ENCODE measurements at regions not wholly inside any gene's neighbourhood (a gene's known extent, or its start where the extent isn't known, plus 50 kb on each side); places are given as distances from the start of the nearest gene placed in this dataset.
A peak's percentile ranks its signal among the peaks of the same experiment; 100 is the strongest.

DNA sequence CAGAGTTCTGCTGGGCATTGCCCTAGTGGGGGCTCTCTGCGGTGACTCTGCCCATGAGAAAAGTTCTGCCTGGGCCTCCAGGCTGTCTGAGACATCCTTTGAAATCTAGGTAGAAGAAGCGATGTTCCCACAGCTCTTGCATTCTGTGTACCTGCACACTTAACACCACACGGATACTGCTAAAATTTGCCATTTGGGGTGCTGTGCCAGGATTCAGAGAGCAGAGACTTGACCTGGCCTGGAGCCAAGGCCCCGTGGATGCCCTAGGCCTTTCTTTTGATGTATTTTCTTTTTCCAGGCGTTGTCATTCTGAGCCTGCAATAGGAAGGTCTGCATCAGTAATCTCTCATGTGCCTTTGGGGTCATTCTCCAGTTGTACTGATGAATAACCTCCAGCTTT is 89.3 kb upstream of the IL12B start:
- no peak for DNase-seq (ENCODE audit: extremely low read depth in 1 of 11, low read depth in 9 of 11, low spot score in 4 of 11)

DNA sequence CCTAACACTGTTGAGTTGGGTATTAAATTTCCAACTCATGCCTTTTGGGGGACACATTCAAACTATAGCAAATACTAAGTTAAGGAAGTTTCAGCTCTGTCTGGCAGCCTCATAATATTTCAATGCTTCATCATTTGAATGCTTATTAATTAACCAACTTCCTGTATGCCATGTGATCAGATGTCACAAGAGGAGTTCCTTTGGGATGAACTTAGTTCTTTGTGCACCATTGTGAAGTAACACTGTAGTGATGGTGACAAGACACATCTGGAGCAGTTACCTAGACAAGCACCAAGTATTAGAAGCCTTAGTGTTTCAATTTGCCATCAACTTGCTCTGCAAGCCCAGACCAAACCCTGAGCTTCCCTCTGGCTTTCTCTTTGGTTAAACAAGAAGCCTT is 90.7 kb upstream of the IL12B start:
- no peak for DNase-seq (ENCODE audit: extremely low read depth in 1 of 11, low read depth in 9 of 11, low spot score in 4 of 11)

GRCh38 chr5:159422361-159422760 is 92.1 kb upstream of the IL12B start:
- no peak for DNase-seq (ENCODE audit: extremely low read depth in 1 of 11, low read depth in 9 of 11, low spot score in 4 of 11)

- DNase-seq (ENCODE audit: extremely low read depth in 1 of 11, low read depth in 9 of 11, low spot score in 4 of 11): no peak
Measured at GRCh38 chr5:159422910-159423309, 92.6 kb upstream of the IL12B start.

DNA sequence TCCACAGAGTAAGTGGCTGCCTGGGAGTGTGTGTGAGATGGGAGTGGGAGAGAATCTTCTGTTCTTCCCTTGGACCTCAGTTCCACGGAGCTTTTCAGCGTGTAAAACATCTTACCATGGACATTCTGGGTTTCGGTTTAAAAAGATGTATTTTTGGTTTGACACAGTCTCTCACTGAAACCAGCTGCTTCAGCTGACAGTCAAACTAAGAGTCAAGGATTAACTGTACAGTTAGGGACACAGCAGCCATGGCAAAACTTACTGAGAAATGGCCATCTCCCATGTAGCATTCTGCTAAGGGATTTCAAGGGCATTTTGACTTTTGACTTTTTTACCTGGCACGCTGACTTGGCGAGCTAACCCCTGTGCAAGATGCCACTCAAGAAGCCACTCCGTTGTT is 93.8 kb upstream of the IL12B start:
- DNase-seq (ENCODE audit: extremely low read depth in 1 of 11, low read depth in 9 of 11, low spot score in 4 of 11): no peak

DNA sequence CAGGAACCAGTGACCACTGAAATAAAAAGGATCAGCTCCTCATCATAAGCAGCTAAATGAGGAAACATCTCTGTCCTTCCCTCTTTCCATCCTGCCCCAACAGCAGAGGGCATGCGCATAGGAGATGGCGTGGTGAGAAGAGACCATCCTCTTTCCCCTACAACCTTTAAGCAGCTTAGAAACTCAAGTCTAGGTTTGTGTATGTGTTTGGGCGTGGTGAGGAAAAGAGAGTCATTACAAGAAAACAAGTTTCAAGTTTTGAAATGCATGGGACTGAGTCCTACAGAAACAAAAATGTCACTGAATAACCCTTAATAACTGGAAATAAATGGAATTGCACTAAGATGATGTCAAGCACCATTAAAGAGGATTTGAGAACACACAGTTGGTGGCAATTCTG is 96.4 kb upstream of the IL12B start:
- no peak for DNase-seq (ENCODE audit: extremely low read depth in 1 of 11, low read depth in 9 of 11, low spot score in 4 of 11)

- no peak for DNase-seq (ENCODE audit: extremely low read depth in 1 of 11, low read depth in 9 of 11, low spot score in 4 of 11)
Measured at GRCh38 chr5:159427180-159428012, 97.1 kb upstream of the IL12B start.

DNA sequence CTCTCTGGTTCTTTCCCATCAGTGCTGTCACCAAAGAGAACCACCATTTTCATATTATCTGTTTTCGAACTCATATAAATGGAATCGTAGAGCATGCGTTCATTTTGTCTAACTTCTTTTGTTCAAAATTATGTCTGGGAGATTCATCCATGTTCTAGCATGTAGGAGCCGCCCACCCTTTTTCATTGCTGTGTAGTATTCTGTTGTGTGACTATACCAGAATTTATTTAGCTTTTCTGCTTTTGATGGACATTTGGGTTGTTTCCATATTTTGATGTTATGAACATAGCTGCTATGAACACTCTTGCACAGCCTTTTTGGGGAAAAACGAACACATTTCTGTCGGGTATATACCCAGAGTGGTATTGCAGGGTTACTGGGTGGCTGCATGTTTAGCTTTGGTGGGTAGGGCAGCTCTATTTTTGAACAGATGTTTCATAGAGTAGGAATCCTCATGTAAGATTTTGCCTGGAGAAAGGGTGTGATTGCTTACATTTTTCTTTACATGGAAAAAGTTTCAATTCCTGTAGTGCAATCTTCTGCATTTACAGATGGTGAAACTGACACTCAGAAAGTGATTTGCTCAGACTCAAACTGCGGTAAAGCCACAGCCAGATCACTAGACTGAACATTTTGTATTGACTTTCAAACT is 100.2 kb upstream of the IL12B start:
- DNase-seq (ENCODE audit: extremely low read depth in 1 of 11, low read depth in 9 of 11, low spot score in 4 of 11): no peak

DNA sequence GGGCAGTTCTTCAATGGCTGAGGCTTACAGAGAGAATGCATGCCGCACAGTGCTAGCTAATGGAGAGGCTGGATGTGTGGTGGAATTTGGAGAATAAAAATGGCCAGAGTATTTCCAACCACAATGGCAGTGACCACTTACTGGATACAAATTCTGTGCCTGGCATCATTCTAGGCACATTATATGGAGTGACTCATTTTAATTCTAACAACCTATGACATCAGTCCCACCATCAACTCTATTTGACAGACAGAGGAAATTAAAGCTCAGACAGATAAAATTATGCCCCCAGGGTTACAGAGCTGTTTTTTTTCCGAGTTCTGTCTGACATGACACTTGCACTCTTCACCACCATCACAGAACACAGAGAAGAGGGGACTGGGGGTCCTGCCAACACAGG is 105.6 kb upstream of the IL12B start:
- DNase-seq (ENCODE audit: extremely low read depth in 1 of 11, low read depth in 9 of 11, low spot score in 4 of 11): no peak

GRCh38 chr5:159438092-159438491 is 107.8 kb upstream of the IL12B start:
- no peak for DNase-seq (ENCODE audit: extremely low read depth in 1 of 11, low read depth in 9 of 11, low spot score in 4 of 11)

DNA sequence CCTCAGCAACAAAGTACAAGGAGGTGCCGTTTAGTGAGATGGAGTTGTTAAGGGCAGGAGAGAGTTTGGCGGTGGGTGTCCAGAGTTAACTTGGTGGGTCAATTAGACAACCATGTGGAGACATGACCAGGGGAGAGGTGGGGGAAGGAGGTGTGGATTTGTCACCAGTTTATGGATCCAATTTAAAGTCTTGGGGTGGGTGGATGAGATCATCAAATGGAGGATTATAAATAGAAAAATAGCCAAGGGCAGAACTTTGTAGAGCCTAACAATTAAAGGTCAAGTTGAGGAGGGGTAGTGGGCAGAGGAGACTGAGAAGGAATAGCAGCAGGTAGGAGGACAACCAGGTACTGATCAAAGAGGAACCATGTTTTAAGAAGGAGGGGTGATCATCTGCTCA is 108.7 kb upstream of the IL12B start:
- DNase-seq (ENCODE audit: extremely low read depth in 1 of 11, low read depth in 9 of 11, low spot score in 4 of 11): no peak

DNA sequence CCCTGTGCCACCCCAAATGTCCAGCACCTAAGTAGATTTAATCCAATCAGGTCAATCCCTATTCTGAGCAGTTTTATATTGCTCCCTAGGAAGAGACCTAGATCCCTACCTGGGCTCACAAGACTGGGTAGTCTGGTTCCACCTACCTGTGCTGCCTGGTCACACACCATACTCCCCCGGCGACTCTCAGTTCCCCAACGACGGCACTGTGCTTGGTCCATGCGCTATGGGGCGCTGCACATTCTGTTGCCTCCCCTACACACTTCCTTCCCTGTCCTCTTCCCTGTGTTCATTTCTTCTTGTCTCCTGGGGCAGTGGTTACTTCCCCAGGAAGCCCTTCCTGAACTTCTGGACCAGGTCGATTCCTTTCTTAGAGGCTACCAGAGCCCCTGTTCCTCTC is 109.9 kb upstream of the IL12B start:
- DNase-seq (ENCODE audit: extremely low read depth in 1 of 11, low read depth in 9 of 11, low spot score in 4 of 11): no peak

DNA sequence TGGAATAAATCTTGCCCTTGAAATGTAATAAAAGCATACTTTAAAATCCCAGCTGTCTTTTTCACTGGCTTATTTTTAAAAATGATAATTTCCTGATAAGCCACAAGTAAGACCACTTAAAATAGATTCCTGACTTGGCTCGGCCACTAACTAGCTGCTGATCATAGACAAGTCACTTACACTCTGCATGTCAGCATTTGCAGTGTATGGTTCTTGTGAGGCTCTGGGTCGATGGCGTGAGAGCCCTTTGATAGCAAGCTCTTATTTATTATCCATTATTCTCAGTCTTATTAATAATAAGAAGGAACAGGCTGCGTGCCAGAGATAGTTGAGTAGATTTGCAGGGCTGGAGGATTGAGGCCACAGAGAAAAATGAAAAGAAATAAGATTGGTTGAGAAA is 110.7 kb upstream of the IL12B start:
- no peak for DNase-seq (ENCODE audit: extremely low read depth in 1 of 11, low read depth in 9 of 11, low spot score in 4 of 11)

- no peak for DNase-seq (ENCODE audit: extremely low read depth in 1 of 11, low read depth in 9 of 11, low spot score in 4 of 11)
Measured at GRCh38 chr5:159441441-159441840, 111.2 kb upstream of the IL12B start.

- peak in 4 of 11 donors; percentile 29 to 37 (median 33) for DNase-seq (ENCODE audit: extremely low read depth in 1 of 11, low read depth in 9 of 11, low spot score in 4 of 11)
Measured at GRCh38 chr5:159442206-159442850, 112.0 kb upstream of the IL12B start.

GRCh38 chr5:159444441-159445082 is 114.3 kb upstream of the IL12B start:
- DNase-seq (ENCODE audit: extremely low read depth in 1 of 11, low read depth in 9 of 11, low spot score in 4 of 11): peak in 5 of 11 donors; percentile 27 to 66 (median 38)

DNA sequence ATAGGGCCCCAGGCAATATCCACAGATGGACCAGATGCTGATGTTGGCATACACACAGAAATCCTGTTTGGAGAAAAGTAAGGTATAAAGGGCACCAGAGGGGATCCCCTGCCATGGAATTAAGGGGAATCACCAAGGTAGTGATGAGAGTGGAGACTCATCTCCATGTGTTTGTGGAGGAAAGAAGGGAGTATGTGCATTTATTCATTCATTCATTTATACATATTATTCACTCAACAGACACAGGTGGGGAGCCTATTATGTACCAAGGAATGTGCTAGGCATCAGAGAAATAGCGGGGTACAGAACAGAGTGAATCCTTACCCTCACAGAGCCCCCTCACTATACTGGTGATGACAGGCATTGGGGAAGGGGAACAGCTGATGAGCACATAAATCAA is 116.8 kb upstream of the IL12B start:
- no peak for DNase-seq (ENCODE audit: extremely low read depth in 1 of 11, low read depth in 9 of 11, low spot score in 4 of 11)

DNA sequence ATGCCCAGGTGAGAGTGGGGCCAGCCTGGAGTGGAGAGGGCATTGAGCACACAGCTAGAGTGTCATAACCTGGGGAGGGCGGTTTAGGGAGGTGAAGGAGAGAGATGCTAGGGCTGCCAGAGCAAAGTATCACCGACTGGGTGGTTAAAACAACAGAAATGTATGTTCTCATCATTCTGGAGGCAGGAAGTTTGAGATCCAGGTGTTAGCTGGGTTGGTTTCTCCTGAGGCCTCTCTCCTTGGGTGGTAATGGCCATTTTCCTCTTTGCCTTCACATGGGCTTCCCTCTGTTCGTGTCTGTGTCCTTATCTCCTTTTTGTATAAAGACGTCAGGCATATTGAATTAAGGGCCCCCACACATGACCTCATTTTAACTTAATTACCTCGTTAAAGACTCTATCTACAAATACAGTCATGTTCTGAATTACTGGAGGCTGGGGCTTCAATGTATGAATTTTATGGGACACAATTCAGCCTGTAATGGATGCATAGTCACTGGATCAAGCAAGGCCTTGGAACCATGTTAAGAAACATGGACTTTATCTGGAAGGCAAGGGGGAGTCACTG is 118.6 kb upstream of the IL12B start:
- no peak for DNase-seq (ENCODE audit: extremely low read depth in 1 of 11, low read depth in 9 of 11, low spot score in 4 of 11)

DNA sequence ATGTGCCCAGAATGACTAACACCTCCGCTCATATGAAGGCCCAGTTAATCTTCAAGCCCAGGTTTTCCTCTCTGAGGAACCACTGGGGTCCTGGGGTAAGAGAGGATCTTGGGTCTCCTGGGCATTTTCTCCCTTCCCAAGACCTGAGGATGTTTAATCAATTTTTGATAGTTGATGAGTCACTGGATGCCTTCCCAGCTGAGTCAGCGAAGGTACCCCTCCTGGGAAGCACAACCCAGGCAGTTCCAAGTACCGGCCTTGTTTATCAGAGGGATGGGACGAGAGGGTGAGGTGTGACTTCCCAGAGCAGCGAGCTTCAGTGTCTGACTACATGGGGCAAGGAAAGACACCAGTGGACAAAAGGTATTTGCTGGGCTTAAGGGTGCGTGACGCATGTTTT is 119.6 kb upstream of the IL12B start:
- no peak for DNase-seq (ENCODE audit: extremely low read depth in 1 of 11, low read depth in 9 of 11, low spot score in 4 of 11)

GRCh38 chr5:159450417-159450816 is 120.1 kb upstream of the IL12B start:
- DNase-seq (ENCODE audit: extremely low read depth in 1 of 11, low read depth in 9 of 11, low spot score in 4 of 11): no peak
